ENCODE measurements at regions not wholly inside any gene's neighbourhood (a gene's known extent, or its start where the extent isn't known, plus 50 kb on each side); places are given as distances from the start of the nearest gene placed in this dataset.

DNA sequence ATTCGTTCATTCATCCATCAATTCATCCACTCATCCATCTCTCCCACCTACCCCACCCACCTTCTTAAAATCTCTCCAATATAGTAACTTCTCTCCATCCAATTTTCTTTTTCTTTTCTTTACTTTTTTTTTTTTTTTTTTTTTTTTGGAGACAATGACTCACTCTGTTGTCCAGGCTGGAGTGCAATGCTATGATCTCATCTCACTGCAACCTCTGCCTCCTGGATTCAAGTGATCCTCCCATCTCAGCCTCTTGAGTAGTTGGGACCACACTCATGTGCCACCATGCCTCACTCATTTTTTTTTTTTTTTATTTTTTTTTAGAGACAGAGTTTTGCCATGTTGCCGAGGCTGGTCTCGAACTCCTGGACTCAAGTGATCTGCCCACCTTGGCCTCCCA, 118.4 kb downstream of the SUDS3 start:
- Histone ChIP-seq H3K9me3 (ENCODE audit: control insufficient read depth, low read length) (no peaks in the 10 kb centered on the region), H3K27me3 (ENCODE audit: control insufficient read depth, insufficient read depth, low read length) (no peaks in the 10 kb centered on the region), H3K4me3 (ENCODE audit: low read depth, low read length) (no peak overlapping the region), H3K27ac (no peak overlapping the region), H3K4me2 (ENCODE audit: low read length) (no peak overlapping the region), H3K79me2 (no peaks in the 10 kb centered on the region), H3K9ac (no peak overlapping the region), H3K36me3 (ENCODE audit: control insufficient read depth, insufficient read depth, low read length) (no peaks in the 10 kb centered on the region), H2AFZ (no peak overlapping the region), H3K4me1 (no peaks in the 10 kb centered on the region)
- TF ChIP-seq, protein P1, sequence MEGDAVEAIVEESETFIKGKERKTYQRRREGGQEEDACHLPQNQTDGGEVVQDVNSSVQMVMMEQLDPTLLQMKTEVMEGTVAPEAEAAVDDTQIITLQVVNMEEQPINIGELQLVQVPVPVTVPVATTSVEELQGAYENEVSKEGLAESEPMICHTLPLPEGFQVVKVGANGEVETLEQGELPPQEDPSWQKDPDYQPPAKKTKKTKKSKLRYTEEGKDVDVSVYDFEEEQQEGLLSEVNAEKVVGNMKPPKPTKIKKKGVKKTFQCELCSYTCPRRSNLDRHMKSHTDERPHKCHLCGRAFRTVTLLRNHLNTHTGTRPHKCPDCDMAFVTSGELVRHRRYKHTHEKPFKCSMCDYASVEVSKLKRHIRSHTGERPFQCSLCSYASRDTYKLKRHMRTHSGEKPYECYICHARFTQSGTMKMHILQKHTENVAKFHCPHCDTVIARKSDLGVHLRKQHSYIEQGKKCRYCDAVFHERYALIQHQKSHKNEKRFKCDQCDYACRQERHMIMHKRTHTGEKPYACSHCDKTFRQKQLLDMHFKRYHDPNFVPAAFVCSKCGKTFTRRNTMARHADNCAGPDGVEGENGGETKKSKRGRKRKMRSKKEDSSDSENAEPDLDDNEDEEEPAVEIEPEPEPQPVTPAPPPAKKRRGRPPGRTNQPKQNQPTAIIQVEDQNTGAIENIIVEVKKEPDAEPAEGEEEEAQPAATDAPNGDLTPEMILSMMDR (IDR thresholded peaks at IDR 0.05): no peak

DNA sequence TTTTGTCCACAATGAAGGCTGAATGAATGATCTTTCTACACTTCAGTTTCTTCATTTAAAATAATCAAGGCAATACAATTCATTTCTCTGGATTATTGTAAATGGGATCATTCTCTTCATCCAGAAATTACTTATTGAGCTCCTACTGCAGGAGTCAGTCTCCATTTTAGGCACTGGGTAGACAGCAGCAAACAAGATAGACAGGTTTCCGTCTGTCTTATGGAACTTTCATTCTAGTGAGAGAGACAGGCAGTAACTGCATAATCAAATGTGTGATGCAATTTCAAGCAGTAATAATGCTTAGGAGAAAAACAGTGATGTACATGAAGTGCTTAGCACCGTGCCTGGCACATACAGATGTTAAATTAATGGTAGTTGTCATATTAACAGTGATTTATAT, 118.9 kb downstream of the SUDS3 start:
- H2AFZ ChIP-seq: no peak overlapping the region
- no peaks in the 10 kb centered on the region for H3K27me3 ChIP-seq (ENCODE audit: control insufficient read depth, insufficient read depth, low read length)

DNA sequence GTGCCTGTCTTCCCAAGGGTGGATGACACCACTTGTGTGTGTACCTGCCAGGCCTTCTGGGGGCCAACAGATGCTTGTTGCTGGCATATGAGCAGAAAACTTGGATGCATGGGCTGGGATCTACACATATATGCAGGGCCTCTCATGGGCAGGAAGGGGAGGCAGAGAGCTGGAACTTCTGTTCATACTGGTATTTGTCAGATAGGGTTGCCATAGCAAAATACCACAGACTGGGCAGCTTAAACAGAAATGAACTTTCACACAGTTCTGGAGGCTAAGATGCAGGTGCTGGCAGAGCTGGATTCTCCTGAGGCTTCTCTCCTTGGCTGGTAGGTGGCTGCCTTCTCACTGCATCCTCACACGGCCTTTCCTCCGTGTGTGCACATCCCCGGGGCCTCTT, 121.8 kb downstream of the SUDS3 start:
- H3K9ac ChIP-seq: no peak overlapping the region
- no peak overlapping the region for H3K4me3 ChIP-seq (ENCODE audit: low read depth, low read length)
- no peaks in the 10 kb centered on the region for H3K79me2 ChIP-seq
- H3K27me3 ChIP-seq (ENCODE audit: control insufficient read depth, insufficient read depth, low read length): no peaks in the 10 kb centered on the region
- no peaks in the 10 kb centered on the region for H3K36me3 ChIP-seq (ENCODE audit: control insufficient read depth, insufficient read depth, low read length)
- TF ChIP-seq, protein P1 (IDR thresholded peaks at IDR 0.05): no peak
- H3K9me3 ChIP-seq (ENCODE audit: control insufficient read depth, low read length): no peaks in the 10 kb centered on the region
- no peaks in the 10 kb centered on the region for H3K4me1 ChIP-seq
- H3K4me2 ChIP-seq (ENCODE audit: low read length): no peak overlapping the region
- H2AFZ ChIP-seq: no peak overlapping the region
- no peak overlapping the region for H3K27ac ChIP-seq

More for the DNA sequence above, 118.9 kb downstream of the SUDS3 start:
- H3K4me1 ChIP-seq: no peaks in the 10 kb centered on the region
- no peaks in the 10 kb centered on the region for H3K79me2 ChIP-seq
- no peak overlapping the region for H3K27ac ChIP-seq
- no peaks in the 10 kb centered on the region for H3K36me3 ChIP-seq (ENCODE audit: control insufficient read depth, insufficient read depth, low read length)
- TF ChIP-seq, protein P1 (IDR thresholded peaks at IDR 0.05): no peak
- H3K9me3 ChIP-seq (ENCODE audit: control insufficient read depth, low read length): no peaks in the 10 kb centered on the region
- H3K4me3 ChIP-seq (ENCODE audit: low read depth, low read length): no peak overlapping the region
- no peak overlapping the region for H3K4me2 ChIP-seq (ENCODE audit: low read length)
- H3K9ac ChIP-seq: no peak overlapping the region

DNA sequence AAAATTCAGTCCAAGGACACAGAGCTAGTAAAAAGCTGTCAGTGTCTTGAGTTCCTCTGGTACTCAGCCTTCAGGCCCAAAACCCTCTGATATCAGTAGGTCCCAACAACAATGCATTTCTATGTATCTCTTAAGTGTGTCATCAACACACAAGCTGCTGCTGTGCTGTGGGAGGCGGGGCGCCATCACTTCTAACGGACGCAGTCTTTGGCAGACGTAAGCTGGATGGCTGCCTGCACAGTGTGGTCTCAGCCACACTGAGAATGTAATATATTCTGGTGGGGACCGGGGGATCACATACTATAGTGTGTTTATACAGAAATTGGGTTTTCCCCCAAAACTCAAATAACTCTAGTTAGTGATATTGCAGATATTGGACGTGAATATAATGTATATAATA, 123.9 kb downstream of the SUDS3 start:
- Histone ChIP-seq H3K4me1 (no peaks in the 10 kb centered on the region), H3K36me3 (ENCODE audit: control insufficient read depth, insufficient read depth, low read length) (no peaks in the 10 kb centered on the region), H3K4me3 (ENCODE audit: low read depth, low read length) (no peak overlapping the region), H3K27me3 (ENCODE audit: control insufficient read depth, insufficient read depth, low read length) (no peaks in the 10 kb centered on the region), H3K4me2 (ENCODE audit: low read length) (no peak overlapping the region), H3K9me3 (ENCODE audit: control insufficient read depth, low read length) (no peaks in the 10 kb centered on the region), H3K79me2 (no peaks in the 10 kb centered on the region), H2AFZ (no peak overlapping the region), H3K27ac (no peak overlapping the region), H3K9ac (no peak overlapping the region)
- TF ChIP-seq, protein P1 (IDR thresholded peaks at IDR 0.05): no peak

DNA sequence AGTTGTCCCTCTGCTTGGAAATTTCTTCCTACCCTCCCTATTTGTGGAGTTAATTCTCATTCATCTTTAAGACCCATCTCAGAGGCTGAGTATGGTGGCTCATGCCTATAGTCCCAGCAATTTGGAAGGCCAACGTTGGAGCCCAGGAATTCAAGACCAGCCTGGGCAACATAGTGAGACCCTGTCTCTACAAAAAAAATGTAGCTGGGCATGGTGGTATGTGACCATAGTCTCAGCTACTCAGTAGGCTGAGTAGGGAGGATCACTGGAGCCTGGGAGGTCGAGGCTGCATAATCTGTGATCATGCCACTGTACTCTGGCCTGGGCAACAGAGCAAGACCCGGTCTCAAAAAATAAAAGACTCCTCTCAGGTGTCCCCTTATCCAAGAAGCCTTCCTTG, 125.1 kb downstream of the SUDS3 start:
- Histone ChIP-seq H3K9me3 (ENCODE audit: control insufficient read depth, low read length) (no peaks in the 10 kb centered on the region), H3K36me3 (ENCODE audit: control insufficient read depth, insufficient read depth, low read length) (no peaks in the 10 kb centered on the region), H3K27ac (no peak overlapping the region), H3K4me1 (no peaks in the 10 kb centered on the region), H3K4me3 (ENCODE audit: low read depth, low read length) (no peak overlapping the region), H3K9ac (no peak overlapping the region), H3K4me2 (ENCODE audit: low read length) (no peak overlapping the region), H3K79me2 (no peaks in the 10 kb centered on the region), H3K27me3 (ENCODE audit: control insufficient read depth, insufficient read depth, low read length) (no peaks in the 10 kb centered on the region), H2AFZ (no peak overlapping the region)
- TF ChIP-seq, protein P1 (IDR thresholded peaks at IDR 0.05): no peak
